GM12878 (cell line): ENCODE measurements at regions not wholly inside any gene's neighbourhood (a gene's known extent, or its start where the extent isn't known, plus 50 kb on each side); places are given as distances from the start of the nearest gene placed in this dataset.

ENCODE experiments used
- ATAC-seq: fragments of 200-7000 bp; cut with Tn5 transposase; 3 replicates; pipeline ENCODE4 v1.9.1; 2020; ENCODE audit warnings: mild to moderate bottlenecking, moderate library complexity
- BruUV-seq: library from RNA; stranded (reverse); fragments of 400-500 nt; replicated peaks from 2 replicates; lab custom pipeline; 2021; lab: Mats Ljungman, UMichigan
- CTCF ChIA-PET: fragments of 300-600 bp; sonication (Branson Sonifier 250); formaldehyde crosslinking; extraction: SDS; loops from one replicate; lab custom pipeline; 2021; ENCODE audit warnings: inconsistent platforms; lab: Yijun Ruan, JAX
- POLR2A ChIA-PET: fragments of 350-600 bp; formaldehyde crosslinking; extraction: SDS; loops from one replicate; lab custom pipeline; 2021; ENCODE audit warnings: inconsistent platforms; lab: Charles Lee
- RAD21 ChIA-PET: fragments of 300-600 bp; sonication (Branson Sonifier 250); formaldehyde crosslinking; loops from one replicate; lab custom pipeline; 2023; ENCODE audit warnings: antibody characterized with exemption; ENCODE audit not compliant: unreplicated experiment; lab: Charles Lee
- SMC1A ChIA-PET: fragments of 300-600 bp; sonication (Branson Sonifier 250); formaldehyde crosslinking; loops from one replicate; lab custom pipeline; 2023; ENCODE audit not compliant: unreplicated experiment, uncharacterized antibody; lab: Charles Lee
- DNase-seq: peaks from one replicate; pipeline ENCODE4 v3.0.0-alpha.2; 2011; ENCODE audit warnings: low read depth, low spot score
- FAIRE-seq: peaks from 3 replicates; lab custom pipeline; 2011; peaks lifted over from hg19 to GRCh38; lab: Jason Lieb, UNC
- H2AFZ ChIP-seq: 2 replicates; pipeline ENCODE4 v1.6.0; 2011; ENCODE audit warnings: low read depth, low read length, control low read depth; ENCODE audit not compliant: control insufficient read depth
- H3K27ac ChIP-seq: 2 replicates; pipeline ENCODE4 v1.5.1; 2011; ENCODE audit warnings: control low read depth; ENCODE audit not compliant: control insufficient read depth, insufficient read depth
- H3K27me3 ChIP-seq, 2 experiments: replicated peaks in 1 of 2; 2 replicates each; pipeline versions ENCODE4 v1.6.0 to v1.6.1; 2011; ENCODE audit warnings: low read length in 1 of 2; ENCODE audit not compliant: control insufficient read depth in 2 of 2, insufficient read depth in 2 of 2
- H3K36me3 ChIP-seq, 2 experiments: 2 replicates each; pipeline ENCODE4 v1.5.1; 2011; ENCODE audit warnings: low read length in 1 of 2; ENCODE audit not compliant: control insufficient read depth in 2 of 2, insufficient read depth in 2 of 2
- H3K4me1 ChIP-seq: 2 replicates; pipeline ENCODE4 v1.6.1; 2011; ENCODE audit warnings: mild to moderate bottlenecking, low read length, moderate library complexity, mixed read lengths; ENCODE audit not compliant: control insufficient read depth, insufficient read depth
- H3K4me2 ChIP-seq: 2 replicates; pipeline ENCODE4 v1.6.0; 2011; ENCODE audit warnings: control low read depth; ENCODE audit not compliant: control insufficient read depth, insufficient read depth
- H3K4me3 ChIP-seq: fragments of 200-600 bp; sonication (generic); 2 replicates; pipeline ENCODE4 v1.5.1; 2016
- H3K79me2 ChIP-seq: 2 replicates; pipeline ENCODE4 v1.6.0; 2011; ENCODE audit warnings: low read length; ENCODE audit not compliant: control insufficient read depth, insufficient read depth
- H3K9ac ChIP-seq: 2 replicates; pipeline ENCODE4 v1.8.0; 2011; ENCODE audit warnings: low read length, control low read depth, mixed read lengths; ENCODE audit not compliant: control insufficient read depth, insufficient read depth
- H3K9me3 ChIP-seq: replicated peaks from 3 replicates; pipeline ENCODE4 v1.5.1; 2011; ENCODE audit warnings: mild to moderate bottlenecking, low read length; ENCODE audit not compliant: control insufficient read depth, insufficient read depth
- H4K20me1 ChIP-seq: 2 replicates; pipeline ENCODE4 v1.6.0; 2011; ENCODE audit not compliant: control insufficient read depth, insufficient read depth
- CEBPB ChIP-seq, 2 experiments: fragments of 150-350 bp in 1 of 2; IDR thresholded peaks; 2 replicates each; pipeline ENCODE4 v1.6.1; 2012 to 2014; ENCODE audit warnings: low read depth in 2 of 2, low read length in 2 of 2, borderline replicate concordance in 1 of 2, inconsistent platforms in 1 of 2
- EP300 ChIP-seq, 2 experiments: fragments of 150-350 bp in 1 of 2; IDR thresholded peaks; 2 replicates each; pipeline ENCODE4 v1.6.1; 2011 to 2012; ENCODE audit warnings: low read depth in 2 of 2, low read length in 2 of 2, borderline replicate concordance in 1 of 2, improper control_type of control experiment in 1 of 2, inconsistent platforms in 1 of 2; ENCODE audit not compliant: control insufficient read depth in 1 of 2
- HDAC2 ChIP-seq: fragments of 200-600 bp; sonication (generic); IDR thresholded peaks from 2 replicates; pipeline ENCODE4 v1.6.1; 2017
- RAD21 ChIP-seq: IDR thresholded peaks from 2 replicates; pipeline ENCODE4 v1.6.1; 2011; ENCODE audit warnings: mild to moderate bottlenecking, low read depth, low read length, moderate library complexity; ENCODE audit not compliant: insufficient read depth
- TCF12 ChIP-seq: IDR thresholded peaks from 2 replicates; pipeline ENCODE4 v1.6.1; 2011; ENCODE audit warnings: low read depth, mild to moderate bottlenecking, low read length
- TCF3 ChIP-seq: IDR thresholded peaks from 2 replicates; pipeline ENCODE4 v1.6.1; 2012; ENCODE audit warnings: low read depth, mild to moderate bottlenecking, low read length, borderline replicate concordance; ENCODE audit not compliant: insufficient read depth
- TCF7 ChIP-seq: IDR thresholded peaks from 2 replicates; pipeline ENCODE4 v1.6.1; 2014; ENCODE audit warnings: antibody characterized with exemption, borderline replicate concordance
- WGBS: methylation state at CpG from one replicate; pipeline ENCODE4 v1.1.6; 2016; ENCODE audit warnings: low lambda C conversion rate; ENCODE audit not compliant: insufficient replicate concordance, insufficient coverage; ENCODE audit errors: missing lambda C conversion rate; 5-methylcytosine and 5-hydroxymethylcytosine counted together
- in situ Hi-C: fragments of 300-500 bp; cut with MboI; formaldehyde crosslinking; loops from 9 replicates; pipeline ENCODE4 v1.14.3; 2018; ENCODE audit warnings: mixed read lengths
- intact Hi-C: fragments of 100-400 bp; cut with micrococcal nuclease; formaldehyde crosslinking; loops from one replicate; pipeline ENCODE4 v1.14.2; 2022; ENCODE audit not compliant: unreplicated experiment

DNA sequence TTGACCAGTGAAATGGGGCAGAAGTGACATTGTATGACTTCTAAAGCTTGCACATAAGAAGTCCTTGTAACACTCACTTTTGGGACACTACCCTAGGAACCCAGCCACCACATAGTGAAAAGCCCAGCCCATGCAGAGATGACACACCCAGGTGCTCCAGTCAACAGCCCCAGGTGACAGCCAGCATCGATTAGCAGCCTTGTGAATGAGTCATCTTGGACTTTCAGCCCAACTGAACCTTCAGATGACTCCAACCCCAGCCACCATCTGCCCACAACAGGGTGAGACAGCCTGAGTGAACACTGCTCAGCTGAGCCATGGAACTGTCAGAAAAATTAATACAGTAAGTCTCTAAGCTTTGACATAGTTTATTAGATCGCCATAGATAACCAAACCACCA, 458.6 kb downstream of the ZSWIM6 start:
- H3K9ac ChIP-seq, result no peak overlapping the region
- H3K36me3 ChIP-seq, result no peaks in the 10 kb centered on the region
- in situ Hi-C loops, result no loop called here
- H3K27ac ChIP-seq, result no peak overlapping the region
- H3K4me3 ChIP-seq, result no peak overlapping the region
- H3K9me3 ChIP-seq, result no peaks in the 10 kb centered on the region
- no peaks in the 10 kb centered on the region for H3K79me2 ChIP-seq
- 0% methylated on average over 2 of the region's 2 CpGs for WGBS
- H3K4me2 ChIP-seq, result no peak overlapping the region
- no peaks in the 10 kb centered on the region for H4K20me1 ChIP-seq
- intact Hi-C loops, result no loop called here
- FAIRE-seq (no peak), DNase-seq (no peak), ATAC-seq (peak; percentile 81)
- peaks cover 0 to 1% of the 10 kb centered on the region in 2 experiments; a peak in 1 of 4 replicates for H3K27me3 ChIP-seq
- H3K4me1 ChIP-seq, result no peaks in the 10 kb centered on the region
- ChIA-PET CTCF (no interaction called here), POLR2A (no interaction called here), RAD21 (no interaction called here), SMC1A (no interaction called here)
- no TSS peak for BruUV-seq
- no peak overlapping the region for H2AFZ ChIP-seq
- 0 out of 2 replicates have a peak, but pooled peaks have one; percentile 30 for TF ChIP-seq TCF12
- TF ChIP-seq EP300 (IDR thresholded peaks at IDR 0.05; ENCODE audit: borderline replicate concordance in 1 of 2, control insufficient read depth in 1 of 2, low read depth in 2 of 2, low read length in 2 of 2), result 0 out of 4 replicates have a peak, but pooled peaks of 1 of the 2 experiments have one; percentile 8
- TF ChIP-seq TCF3, result peak; percentile 51; the same call in 1 of the 2 replicates
- TF ChIP-seq RAD21, result no peak
- no peak for TF ChIP-seq CEBPB (IDR thresholded peaks at IDR 0.05; ENCODE audit: borderline replicate concordance in 1 of 2, low read depth in 2 of 2, low read length in 2 of 2)

GRCh38 chr5:61796773-61797172, 464.7 kb downstream of the ZSWIM6 start:
- no peaks in the 10 kb centered on the region for H3K79me2 ChIP-seq
- H3K9ac ChIP-seq, result no peak overlapping the region
- no peaks in the 10 kb centered on the region for H4K20me1 ChIP-seq
- TF ChIP-seq HDAC2, result no peak
- no peak for TF ChIP-seq TCF7
- no peaks in the 10 kb centered on the region for H3K27me3 ChIP-seq
- H3K4me3 ChIP-seq, result no peak overlapping the region
- H3K4me1 ChIP-seq, result no peaks in the 10 kb centered on the region
- WGBS, result 29% methylated on average over 4 of the region's 4 CpGs
- RAD21 ChIA-PET, result no interaction called here
- no peak overlapping the region for H2AFZ ChIP-seq
- H3K9me3 ChIP-seq, result no peaks in the 10 kb centered on the region
- CTCF ChIA-PET, result no interaction called here
- ATAC-seq (no peak), DNase-seq (no peak), FAIRE-seq (no peak)
- SMC1A ChIA-PET, result interaction anchor here (0.7 kb wide), 1 partner anchor 10 kb away, joined by 3 read pairs; no protein-coding TSS in a partner anchor
- H3K27ac ChIP-seq, result no peak overlapping the region
- no peak overlapping the region for H3K4me2 ChIP-seq
- intact Hi-C loops, result no loop called here
- POLR2A ChIA-PET, result no interaction called here
- H3K36me3 ChIP-seq, result no peaks in the 10 kb centered on the region
- BruUV-seq, result no TSS peak
- in situ Hi-C loops, result no loop called here
